DMS79 (cell line): ENCODE measurements at regions not wholly inside any gene's neighbourhood (a gene's known extent, or its start where the extent isn't known, plus 50 kb on each side); places are given as distances from the start of the nearest gene placed in this dataset.
"Not testable (repeated sequence)": the region's sequence is repeated elsewhere in the genome, so short reads cannot be mapped to it uniquely, and the experiment has no call there.

Experiments
- DNase-seq: peaks from one replicate; lab custom pipeline; 2025; lab: John Stamatoyannopoulos, UW

GRCh38 chr5:91241460-91241859 lies 141.7 kb downstream of the ARRDC3 start:
- not testable (repeated sequence) for DNase-seq

GRCh38 chr5:91240175-91240574 lies 142.9 kb downstream of the ARRDC3 start:
- DNase-seq, result no peak

GRCh38 chr5:91235271-91235694 lies 147.8 kb downstream of the ARRDC3 start:
- no peak for DNase-seq

DNA sequence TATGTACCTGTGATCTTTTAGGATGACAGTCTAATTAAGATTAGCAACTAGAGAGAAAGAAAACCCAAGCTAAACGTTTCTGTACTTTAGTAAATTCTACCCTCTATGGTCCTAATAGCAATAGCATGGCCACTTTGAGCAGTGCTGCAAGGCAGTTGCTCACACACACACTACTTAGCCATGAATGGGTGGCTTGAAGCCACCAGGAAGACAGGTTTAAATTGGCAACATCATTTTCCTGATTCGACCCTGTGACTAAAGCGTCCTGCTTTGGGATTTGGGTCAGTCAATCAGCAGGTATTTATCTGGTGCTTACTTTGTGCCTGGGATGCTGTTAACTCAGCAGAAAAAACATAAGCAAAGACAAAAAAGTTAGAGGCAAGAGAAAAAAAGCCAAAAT lies 150.6 kb downstream of the ARRDC3 start:
- no peak for DNase-seq

- no peak for DNase-seq
These were observed 153.9 kb downstream of the ARRDC3 start for GRCh38 chr5:91229031-91229727.

DNA sequence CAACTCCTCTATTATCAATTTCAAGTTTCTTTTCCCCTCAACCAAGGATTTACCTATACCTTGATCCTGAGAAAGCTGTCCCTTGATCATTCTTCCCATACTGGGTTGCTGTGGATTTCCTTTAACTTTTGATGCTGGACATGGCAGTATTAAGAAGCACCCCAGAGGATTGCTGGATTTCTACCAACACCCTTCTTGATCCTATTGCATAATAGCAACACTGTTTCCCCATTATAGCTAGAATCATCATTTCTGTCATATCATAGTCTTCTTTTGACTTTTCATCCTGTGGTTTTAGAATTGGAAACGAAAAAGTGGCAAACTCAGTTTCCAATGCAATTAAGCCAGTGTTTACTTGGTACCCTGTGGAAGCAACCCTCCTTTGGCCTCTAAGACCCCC lies 154.9 kb downstream of the ARRDC3 start:
- no peak for DNase-seq

GRCh38 chr5:91225848-91226686 lies 157.1 kb downstream of the ARRDC3 start:
- no peak for DNase-seq

DNA sequence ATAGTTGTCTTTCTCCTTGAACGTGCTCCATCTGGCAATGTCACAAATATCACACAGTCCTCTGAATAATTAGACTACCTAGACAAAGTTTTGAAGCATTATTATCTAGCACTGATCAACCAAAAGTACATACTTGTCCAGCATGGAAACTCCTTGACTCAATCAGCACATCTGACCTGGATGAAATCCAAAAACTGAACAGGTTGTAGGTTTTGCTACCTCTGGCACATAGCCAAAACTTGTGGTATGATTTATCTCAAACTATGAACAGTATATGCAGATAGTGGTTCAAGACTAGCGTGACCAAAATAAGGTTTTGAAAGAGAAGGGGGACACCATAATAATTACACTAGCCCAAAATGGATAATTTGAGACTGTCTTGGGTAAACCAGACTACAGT lies 158.1 kb downstream of the ARRDC3 start:
- DNase-seq, result peak; percentile 60

DNA sequence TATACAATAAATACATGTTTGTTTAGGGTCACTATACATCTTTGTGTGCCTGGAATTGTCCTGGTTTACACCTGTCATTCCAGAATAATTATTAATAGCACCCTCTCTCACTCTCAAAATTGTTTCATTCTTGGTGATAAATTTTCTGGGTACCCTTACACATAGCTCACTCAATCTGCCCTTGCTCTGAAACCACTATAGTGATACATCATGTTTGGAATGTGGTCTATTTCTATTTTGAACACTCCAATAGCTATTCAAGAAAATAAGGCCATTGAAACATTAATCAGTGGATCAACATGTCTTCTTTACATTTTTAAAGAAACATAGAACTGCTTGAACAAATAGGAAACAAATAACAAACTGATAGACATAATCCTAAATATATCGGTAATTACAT lies 158.7 kb downstream of the ARRDC3 start:
- DNase-seq, result no peak

- no peak for DNase-seq
These were observed 159.2 kb downstream of the ARRDC3 start for GRCh38 chr5:91223886-91224285.

GRCh38 chr5:91222482-91222881 lies 160.6 kb downstream of the ARRDC3 start:
- no peak for DNase-seq

DNA sequence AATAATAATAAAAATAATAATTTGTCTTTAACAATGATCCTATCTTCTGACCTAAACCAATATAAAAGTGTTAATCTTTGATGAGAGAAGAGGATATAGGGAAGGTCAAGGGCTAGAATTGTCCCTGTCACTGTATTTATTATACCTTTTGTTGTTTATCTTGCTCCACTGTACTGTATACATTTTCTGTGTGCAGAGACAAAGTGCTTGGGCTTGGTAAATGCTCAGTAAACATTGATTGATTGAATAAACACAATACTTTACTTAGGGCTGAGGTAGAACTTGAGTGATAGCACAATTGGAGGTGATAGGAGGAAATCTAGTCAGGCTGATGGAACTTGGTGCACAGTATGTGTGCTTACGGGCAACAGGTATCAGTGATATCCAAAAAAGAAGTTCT lies 161.2 kb downstream of the ARRDC3 start:
- no peak for DNase-seq

GRCh38 chr5:91219803-91220371 lies 163.2 kb downstream of the ARRDC3 start:
- no peak for DNase-seq

- DNase-seq, result peak; percentile 72
These were observed 163.9 kb downstream of the ARRDC3 start for GRCh38 chr5:91219091-91219802.

DNA sequence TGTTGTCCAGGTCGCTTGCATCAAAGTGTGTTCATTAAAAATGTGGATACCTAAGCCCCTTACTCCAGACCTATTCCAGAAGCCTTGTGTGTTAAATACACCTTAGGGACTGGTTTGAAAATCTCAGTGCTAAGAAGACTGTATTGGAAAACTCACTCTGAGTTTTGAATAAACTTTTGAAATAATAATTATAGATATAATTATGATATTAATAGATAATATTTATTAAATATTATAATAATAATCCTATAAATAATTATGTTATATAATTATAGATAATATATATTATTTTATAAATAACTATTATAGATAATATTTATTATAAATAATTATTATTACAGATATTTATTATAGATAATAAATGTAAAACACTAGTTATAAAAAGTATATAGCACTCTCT lies 165.3 kb downstream of the ARRDC3 start:
- DNase-seq, result no peak

GRCh38 chr5:91214571-91214970 lies 168.5 kb downstream of the ARRDC3 start:
- DNase-seq, result no peak
